HEK293 (cell line): ENCODE measurements at regions not wholly inside any gene's neighbourhood (a gene's known extent, or its start where the extent isn't known, plus 50 kb on each side); places are given as distances from the start of the nearest gene placed in this dataset.

Experiments used
- SALL2 ChIP-seq: fragments of 450-650 bp; formaldehyde crosslinking; IDR thresholded peaks from 2 replicates; pipeline ENCODE4 v1.5.0; 2017; ENCODE audit warnings: missing biosample characterization, mild to moderate bottlenecking, missing genetic modification characterization, borderline replicate concordance
- TF ChIP-seq, protein P1 (sequence below): fragments of 450-650 bp; formaldehyde crosslinking; IDR thresholded peaks from 2 replicates; pipeline ENCODE4 v1.5.1; 2017; ENCODE audit warnings: missing biosample characterization, missing genetic modification characterization
- TF ChIP-seq, protein P2 (sequence below): fragments of 450-650 bp; formaldehyde crosslinking; IDR thresholded peaks from 2 replicates; pipeline ENCODE4 v1.5.1; 2016; ENCODE audit warnings: missing biosample characterization, missing genetic modification characterization
- TF ChIP-seq, protein P3 (sequence below): fragments of 450-650 bp; formaldehyde crosslinking; IDR thresholded peaks from 2 replicates; pipeline ENCODE4 v1.5.1; 2016; ENCODE audit warnings: missing biosample characterization, missing genetic modification characterization
- TF ChIP-seq, protein P4 (sequence below): fragments of 450-650 bp; formaldehyde crosslinking; IDR thresholded peaks from 2 replicates; pipeline ENCODE4 v1.5.1; 2016; ENCODE audit warnings: missing biosample characterization, missing genetic modification characterization

DNA sequence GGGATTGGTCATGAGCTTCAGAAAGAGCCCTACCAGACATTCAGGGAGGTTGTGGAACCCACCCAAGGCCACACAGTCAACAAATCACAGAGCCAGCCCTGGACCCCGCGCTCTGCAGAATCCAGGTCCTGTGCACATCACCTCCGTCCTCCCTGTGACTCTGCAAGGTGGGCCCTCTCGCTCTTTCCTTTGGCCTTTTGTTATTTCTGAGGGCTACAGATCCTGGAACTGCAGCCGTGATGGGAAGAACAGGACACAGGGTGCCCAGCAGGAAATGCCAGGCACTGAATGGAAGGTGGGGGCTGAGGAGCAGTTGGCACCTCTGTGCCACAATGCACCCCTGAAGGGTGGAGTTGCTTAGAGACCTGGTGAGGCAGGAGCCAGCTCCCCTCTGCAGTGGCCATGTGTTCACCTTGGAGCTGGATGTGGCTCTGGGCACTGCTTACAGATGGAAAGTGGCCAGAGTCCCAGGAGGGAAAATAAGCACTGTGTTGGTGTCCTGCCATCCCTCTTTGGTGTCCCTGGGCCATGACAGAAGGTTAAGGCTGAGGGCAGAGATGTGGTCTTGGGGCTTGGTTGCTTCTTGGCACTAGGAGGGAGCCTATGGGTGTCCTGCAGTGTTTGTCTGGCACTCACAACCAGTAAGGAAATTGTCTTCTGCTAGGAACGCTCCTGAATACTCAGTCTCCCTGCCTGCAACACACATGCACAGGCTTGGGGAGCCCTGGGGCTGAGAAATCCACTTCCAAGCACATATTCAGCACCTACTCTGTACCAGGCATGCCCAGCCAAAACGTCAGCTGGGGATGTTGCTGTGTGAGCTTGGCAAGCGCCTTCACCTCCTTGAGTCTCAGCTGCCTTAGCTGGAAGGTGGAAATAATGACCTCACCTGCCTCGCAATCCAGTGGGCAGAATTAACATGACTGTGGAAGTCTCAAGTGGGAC, 98.0 kb upstream of the SLC6A6 start:
- TF ChIP-seq, protein P1, sequence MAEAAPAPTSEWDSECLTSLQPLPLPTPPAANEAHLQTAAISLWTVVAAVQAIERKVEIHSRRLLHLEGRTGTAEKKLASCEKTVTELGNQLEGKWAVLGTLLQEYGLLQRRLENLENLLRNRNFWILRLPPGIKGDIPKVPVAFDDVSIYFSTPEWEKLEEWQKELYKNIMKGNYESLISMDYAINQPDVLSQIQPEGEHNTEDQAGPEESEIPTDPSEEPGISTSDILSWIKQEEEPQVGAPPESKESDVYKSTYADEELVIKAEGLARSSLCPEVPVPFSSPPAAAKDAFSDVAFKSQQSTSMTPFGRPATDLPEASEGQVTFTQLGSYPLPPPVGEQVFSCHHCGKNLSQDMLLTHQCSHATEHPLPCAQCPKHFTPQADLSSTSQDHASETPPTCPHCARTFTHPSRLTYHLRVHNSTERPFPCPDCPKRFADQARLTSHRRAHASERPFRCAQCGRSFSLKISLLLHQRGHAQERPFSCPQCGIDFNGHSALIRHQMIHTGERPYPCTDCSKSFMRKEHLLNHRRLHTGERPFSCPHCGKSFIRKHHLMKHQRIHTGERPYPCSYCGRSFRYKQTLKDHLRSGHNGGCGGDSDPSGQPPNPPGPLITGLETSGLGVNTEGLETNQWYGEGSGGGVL (tag by site-specific recombination): no peak
- TF ChIP-seq, protein P2, sequence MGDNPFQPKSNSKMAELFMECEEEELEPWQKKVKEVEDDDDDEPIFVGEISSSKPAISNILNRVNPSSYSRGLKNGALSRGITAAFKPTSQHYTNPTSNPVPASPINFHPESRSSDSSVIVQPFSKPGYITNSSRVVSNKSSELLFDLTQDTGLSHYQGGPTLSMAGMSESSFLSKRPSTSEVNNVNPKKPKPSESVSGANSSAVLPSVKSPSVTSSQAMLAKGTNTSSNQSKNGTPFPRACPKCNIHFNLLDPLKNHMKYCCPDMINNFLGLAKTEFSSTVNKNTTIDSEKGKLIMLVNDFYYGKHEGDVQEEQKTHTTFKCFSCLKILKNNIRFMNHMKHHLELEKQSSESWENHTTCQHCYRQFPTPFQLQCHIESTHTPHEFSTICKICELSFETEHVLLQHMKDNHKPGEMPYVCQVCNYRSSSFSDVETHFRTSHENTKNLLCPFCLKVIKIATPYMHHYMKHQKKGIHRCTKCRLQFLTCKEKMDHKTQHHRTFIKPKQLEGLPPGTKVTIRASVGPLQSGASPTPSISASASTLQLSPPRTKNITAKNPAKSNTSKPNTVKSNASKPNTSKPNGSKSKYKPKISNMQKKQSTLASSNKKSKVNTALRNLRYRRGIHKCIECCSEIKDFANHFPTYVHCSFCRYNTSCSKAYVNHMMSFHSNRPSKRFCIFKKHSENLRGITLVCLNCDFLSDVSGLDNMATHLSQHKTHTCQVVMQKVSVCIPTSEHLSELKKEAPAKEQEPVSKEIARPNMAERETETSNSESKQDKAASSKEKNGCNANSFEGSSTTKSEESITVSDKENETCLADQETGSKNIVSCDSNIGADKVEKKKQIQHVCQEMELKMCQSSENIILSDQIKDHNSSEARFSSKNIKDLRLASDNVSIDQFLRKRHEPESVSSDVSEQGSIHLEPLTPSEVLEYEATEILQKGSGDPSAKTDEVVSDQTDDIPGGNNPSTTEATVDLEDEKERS (tag by site-specific recombination): no peak
- TF ChIP-seq, protein P3, sequence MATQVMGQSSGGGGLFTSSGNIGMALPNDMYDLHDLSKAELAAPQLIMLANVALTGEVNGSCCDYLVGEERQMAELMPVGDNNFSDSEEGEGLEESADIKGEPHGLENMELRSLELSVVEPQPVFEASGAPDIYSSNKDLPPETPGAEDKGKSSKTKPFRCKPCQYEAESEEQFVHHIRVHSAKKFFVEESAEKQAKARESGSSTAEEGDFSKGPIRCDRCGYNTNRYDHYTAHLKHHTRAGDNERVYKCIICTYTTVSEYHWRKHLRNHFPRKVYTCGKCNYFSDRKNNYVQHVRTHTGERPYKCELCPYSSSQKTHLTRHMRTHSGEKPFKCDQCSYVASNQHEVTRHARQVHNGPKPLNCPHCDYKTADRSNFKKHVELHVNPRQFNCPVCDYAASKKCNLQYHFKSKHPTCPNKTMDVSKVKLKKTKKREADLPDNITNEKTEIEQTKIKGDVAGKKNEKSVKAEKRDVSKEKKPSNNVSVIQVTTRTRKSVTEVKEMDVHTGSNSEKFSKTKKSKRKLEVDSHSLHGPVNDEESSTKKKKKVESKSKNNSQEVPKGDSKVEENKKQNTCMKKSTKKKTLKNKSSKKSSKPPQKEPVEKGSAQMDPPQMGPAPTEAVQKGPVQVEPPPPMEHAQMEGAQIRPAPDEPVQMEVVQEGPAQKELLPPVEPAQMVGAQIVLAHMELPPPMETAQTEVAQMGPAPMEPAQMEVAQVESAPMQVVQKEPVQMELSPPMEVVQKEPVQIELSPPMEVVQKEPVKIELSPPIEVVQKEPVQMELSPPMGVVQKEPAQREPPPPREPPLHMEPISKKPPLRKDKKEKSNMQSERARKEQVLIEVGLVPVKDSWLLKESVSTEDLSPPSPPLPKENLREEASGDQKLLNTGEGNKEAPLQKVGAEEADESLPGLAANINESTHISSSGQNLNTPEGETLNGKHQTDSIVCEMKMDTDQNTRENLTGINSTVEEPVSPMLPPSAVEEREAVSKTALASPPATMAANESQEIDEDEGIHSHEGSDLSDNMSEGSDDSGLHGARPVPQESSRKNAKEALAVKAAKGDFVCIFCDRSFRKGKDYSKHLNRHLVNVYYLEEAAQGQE (tag by site-specific recombination): no peak
- TF ChIP-seq, protein P4, sequence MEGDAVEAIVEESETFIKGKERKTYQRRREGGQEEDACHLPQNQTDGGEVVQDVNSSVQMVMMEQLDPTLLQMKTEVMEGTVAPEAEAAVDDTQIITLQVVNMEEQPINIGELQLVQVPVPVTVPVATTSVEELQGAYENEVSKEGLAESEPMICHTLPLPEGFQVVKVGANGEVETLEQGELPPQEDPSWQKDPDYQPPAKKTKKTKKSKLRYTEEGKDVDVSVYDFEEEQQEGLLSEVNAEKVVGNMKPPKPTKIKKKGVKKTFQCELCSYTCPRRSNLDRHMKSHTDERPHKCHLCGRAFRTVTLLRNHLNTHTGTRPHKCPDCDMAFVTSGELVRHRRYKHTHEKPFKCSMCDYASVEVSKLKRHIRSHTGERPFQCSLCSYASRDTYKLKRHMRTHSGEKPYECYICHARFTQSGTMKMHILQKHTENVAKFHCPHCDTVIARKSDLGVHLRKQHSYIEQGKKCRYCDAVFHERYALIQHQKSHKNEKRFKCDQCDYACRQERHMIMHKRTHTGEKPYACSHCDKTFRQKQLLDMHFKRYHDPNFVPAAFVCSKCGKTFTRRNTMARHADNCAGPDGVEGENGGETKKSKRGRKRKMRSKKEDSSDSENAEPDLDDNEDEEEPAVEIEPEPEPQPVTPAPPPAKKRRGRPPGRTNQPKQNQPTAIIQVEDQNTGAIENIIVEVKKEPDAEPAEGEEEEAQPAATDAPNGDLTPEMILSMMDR: no peak
- no peak for TF ChIP-seq SALL2 (tag by site-specific recombination)
